K562 (cell line): ENCODE measurements at regions not wholly inside any gene's neighbourhood (a gene's known extent, or its start where the extent isn't known, plus 50 kb on each side); places are given as distances from the start of the nearest gene placed in this dataset.

Experiments
- ATAC-seq: fragments of 200-7000 bp; cut with Tn5 transposase; 3 replicates; pipeline ENCODE4 v1.9.1; 2020; ENCODE audit warnings: moderate library complexity
- BruUV-seq: library from RNA; stranded (reverse); fragments of 400-500 nt; replicated peaks from 2 replicates; lab custom pipeline; 2021; lab: Mats Ljungman, UMichigan
- CTCF ChIA-PET: fragments of 300-600 bp; formaldehyde crosslinking; extraction: SDS; loops from one replicate; lab custom pipeline; 2021; ENCODE audit warnings: low intra/inter-chr PET ratio; lab: Yijun Ruan, JAX
- POLR2A ChIA-PET: fragments of 300-600, 350-650 bp; sonication (Branson Sonifier 250); formaldehyde crosslinking; extraction: SDS; loops from one replicate; lab custom pipeline; 2021; ENCODE audit warnings: antibody characterized with exemption, inconsistent platforms; lab: Yijun Ruan, JAX
- DNase-seq, 4 experiments: peaks; one replicate each; pipeline versions ENCODE4 v3.0.0 to v3.0.0-alpha.2; 2011 to 2018; ENCODE audit warnings: low spot score in 3 of 4, mixed read lengths in 3 of 4; ENCODE audit errors: extremely low read depth in 1 of 4
- FAIRE-seq: peaks from 2 replicates; lab custom pipeline; 2011; peaks lifted over from hg19 to GRCh38; lab: Jason Lieb, UNC
- H2AFZ ChIP-seq: 2 replicates; pipeline ENCODE4 v1.6.0; 2011; ENCODE audit warnings: low read depth, low read length, control low read depth, inconsistent platforms
- H3K27ac ChIP-seq: fragments of 200-600 bp; 3 replicates; pipeline ENCODE4 v1.8.0; 2011; ENCODE audit warnings: low read depth, mild to moderate bottlenecking, control low read depth, inconsistent platforms, low read length, moderate library complexity, mixed read lengths; ENCODE audit errors: extremely low read depth
- H3K27me3 ChIP-seq, 2 experiments: fragments of 300-600 bp in 1 of 2; 2 replicates in 1 of 2; 3 replicates in 1 of 2; pipeline versions ENCODE4 v1.6.0 to v1.8.0; 2011; ENCODE audit warnings: inconsistent platforms in 2 of 2, low read length in 2 of 2, mild to moderate bottlenecking in 1 of 2, mixed read lengths in 1 of 2, moderate library complexity in 1 of 2; ENCODE audit not compliant: control insufficient read depth in 2 of 2, insufficient read depth in 2 of 2
- H3K36me3 ChIP-seq: fragments of 300-600 bp; 3 replicates; pipeline ENCODE4 v1.8.0; 2011; ENCODE audit warnings: mild to moderate bottlenecking, low read length, inconsistent platforms; ENCODE audit not compliant: control insufficient read depth, insufficient read depth
- H3K4me1 ChIP-seq, 2 experiments: fragments of 200-600 bp in 1 of 2; replicated peaks in 1 of 2; 2 replicates in 1 of 2; 3 replicates in 1 of 2; pipeline versions ENCODE4 v1.5.1 to v1.8.0; 2011; ENCODE audit warnings: inconsistent platforms in 2 of 2, low read length in 2 of 2, mild to moderate bottlenecking in 1 of 2, mixed read lengths in 1 of 2, moderate library complexity in 1 of 2; ENCODE audit not compliant: control insufficient read depth in 2 of 2, insufficient read depth in 2 of 2
- H3K4me2 ChIP-seq: 2 replicates; pipeline ENCODE4 v1.6.1; 2011; ENCODE audit warnings: low read length, control low read depth, inconsistent platforms, mixed read lengths; ENCODE audit not compliant: insufficient read depth
- H3K4me3 ChIP-seq: fragments of 200-600 bp; sonication (generic), shearing (Covaris generic); 2 replicates; pipeline ENCODE4 v1.5.1; 2016; ENCODE audit warnings: control low read depth, inconsistent platforms
- H3K79me2 ChIP-seq: fragments of 200-600 bp; 3 replicates; pipeline ENCODE4 v1.8.0; 2011; ENCODE audit warnings: low read length, inconsistent platforms; ENCODE audit not compliant: control insufficient read depth, insufficient read depth
- H3K9ac ChIP-seq, 2 experiments: 2 replicates each; pipeline versions ENCODE4 v1.6.0 to v1.6.1; 2011; ENCODE audit warnings: low read depth in 2 of 2, low read length in 2 of 2, control low read depth in 1 of 2, inconsistent platforms in 1 of 2, mild to moderate bottlenecking in 1 of 2, mixed read lengths in 1 of 2; ENCODE audit not compliant: insufficient read depth in 1 of 2
- H3K9me1 ChIP-seq: one replicate; pipeline ENCODE4 v1.6.0; 2011; ENCODE audit warnings: inconsistent platforms, mild to moderate bottlenecking, low read length, moderate library complexity; ENCODE audit not compliant: control insufficient read depth, insufficient read depth
- H3K9me3 ChIP-seq: replicated peaks from 2 replicates; pipeline ENCODE4 v1.5.1; 2011; ENCODE audit warnings: low read depth, low read length, inconsistent platforms; ENCODE audit not compliant: control insufficient read depth, insufficient read depth
- H4K20me1 ChIP-seq: replicated peaks from 2 replicates; pipeline ENCODE4 v1.6.1; 2011; ENCODE audit warnings: low read length, inconsistent platforms, mixed read lengths; ENCODE audit not compliant: control insufficient read depth, insufficient read depth
- CHAMP1 ChIP-seq: fragments of 450-650 bp; IDR thresholded peaks from 2 replicates; pipeline ENCODE4 v1.6.1; 2016; ENCODE audit warnings: mild to moderate bottlenecking
- CHCHD3 ChIP-seq: fragments of 250-450 bp; sonication (Bioruptor Pico); IDR thresholded peaks from 2 replicates; pipeline ENCODE4 v2.1.2; 2022; ENCODE audit warnings: mild to moderate bottlenecking
- CREBBP ChIP-seq: IDR thresholded peaks from one replicate; pipeline ENCODE4 v1.6.1; 2012; ENCODE audit warnings: low read depth, mild to moderate bottlenecking, control low read depth, inconsistent platforms, low read length
- FOSL1 ChIP-seq: fragments of 200-800 bp; sonication (Bioruptor generic); conservative IDR thresholded peaks from 2 replicates; pipeline ENCODE4 v1.6.1; 2016; ENCODE audit warnings: missing genetic modification characterization, missing compliant biosample characterization
- PCBP2 ChIP-seq: fragments of 200-400 bp; formaldehyde crosslinking; IDR thresholded peaks from 2 replicates; pipeline ENCODE4 v1.6.1; 2018; ENCODE audit warnings: low read length, low read depth, mild to moderate bottlenecking, moderate library complexity; ENCODE audit not compliant: poor library complexity, severe bottlenecking
- POLR3A ChIP-seq: IDR thresholded peaks from 2 replicates; pipeline ENCODE4 v1.6.1; 2011; ENCODE audit warnings: borderline replicate concordance, mild to moderate bottlenecking, moderate library complexity; ENCODE audit not compliant: insufficient read length, insufficient read depth; ENCODE audit errors: extremely low read depth
- PRMT5 ChIP-seq: sonication (generic); formaldehyde crosslinking; IDR thresholded peaks from 2 replicates; pipeline ENCODE4 v1.5.0; 2020; ENCODE audit warnings: missing genetic modification reagents
- ZNF518B ChIP-seq: fragments of 250-450 bp; sonication (Bioruptor Pico); IDR thresholded peaks from 2 replicates; pipeline ENCODE4 v1.5.0; 2021; ENCODE audit warnings: mild to moderate bottlenecking, moderate library complexity
- WGBS: fragments of 100-300 bp; shearing (Covaris generic); methylation state at CpG from one replicate; pipeline ENCODE4 v1.1.6; 2016; ENCODE audit warnings: low coverage, mixed read lengths; ENCODE audit not compliant: insufficient coverage; ENCODE audit errors: missing lambda C conversion rate; 5-methylcytosine and 5-hydroxymethylcytosine counted together
- in situ Hi-C: fragments of 300-500 bp; cut with MboI; formaldehyde crosslinking; loops from 4 replicates; pipeline ENCODE4 v1.15.0; 2018; ENCODE audit warnings: inconsistent platforms, mixed read lengths
- intact Hi-C: fragments of 100-400 bp; cut with micrococcal nuclease; formaldehyde crosslinking; loops from 2 replicates; pipeline ENCODE4 v1.14.2; 2022

- Histone ChIP-seq H3K9me3 (0 out of 2 replicates have a peak, but pooled peaks cover 3% of the 10 kb centered on the region), H3K27ac (no peak overlapping the region), H3K4me3 (no peak overlapping the region), H3K27me3 (no peaks in the 10 kb centered on the region), H3K9me1 (no peaks in the 10 kb centered on the region), H4K20me1 (no peaks in the 10 kb centered on the region), H2AFZ (no peak overlapping the region), H3K9ac (no peak overlapping the region), H3K79me2 (no peaks in the 10 kb centered on the region), H3K4me2 (no peak overlapping the region), H3K4me1 (no peaks in the 10 kb centered on the region), H3K36me3 (no peaks in the 10 kb centered on the region)
- FAIRE-seq (no peak), ATAC-seq (no peak), DNase-seq (no peak)
- CTCF ChIA-PET = no interaction called here
- in situ Hi-C loops (no loop called here), intact Hi-C loops (no loop called here)
- POLR2A ChIA-PET = no interaction called here
- WGBS = 0% methylated on average over 6 of the region's 6 CpGs
- TF ChIP-seq CHCHD3 (no peak), ZNF518B (CRISPR knock-in tag) (no peak)
- no TSS peak for BruUV-seq
Measured at GRCh38 chr18:40037356-40037755, 1917.7 kb upstream of the PIK3C3 start.

- Histone ChIP-seq H3K27me3 (no peaks in the 10 kb centered on the region), H3K4me3 (no peak overlapping the region), H3K9ac (no peak overlapping the region), H3K4me1 (no peaks in the 10 kb centered on the region), H3K79me2 (no peaks in the 10 kb centered on the region)
- ATAC-seq (no peak), DNase-seq (no peak), FAIRE-seq (no peak)
- in situ Hi-C loops (no loop called here), intact Hi-C loops (no loop called here)
- ChIA-PET CTCF (no interaction called here), POLR2A (no interaction called here)
- WGBS = 4% methylated on average over 1 of the region's 1 CpG
- TF ChIP-seq POLR3A = no peak
- TF ChIP-seq CREBBP = no peak
- TF ChIP-seq FOSL1 (tag) = no peak
- TF ChIP-seq PCBP2 = no peak
- no peak for TF ChIP-seq CHAMP1
- TF ChIP-seq PRMT5 (CRISPR knock-in tag) = no peak
- TF ChIP-seq, all 486 proteins: peak for 0
- H2AFZ ChIP-seq = no peak overlapping the region
- BruUV-seq = no TSS peak
- no peaks in the 10 kb centered on the region for H3K36me3 ChIP-seq
- H3K9me3 ChIP-seq = 0 out of 2 replicates have a peak, but pooled peaks cover 3% of the 10 kb centered on the region
- no peak overlapping the region for H3K4me2 ChIP-seq
- H3K27ac ChIP-seq = no peak overlapping the region
- H3K9me1 ChIP-seq = no peaks in the 10 kb centered on the region
- H4K20me1 ChIP-seq = no peaks in the 10 kb centered on the region
Measured at GRCh38 chr18:40036861-40037260, 1918.2 kb upstream of the PIK3C3 start.
